ENCODE measurements at regions not wholly inside any gene's neighbourhood (a gene's known extent, or its start where the extent isn't known, plus 50 kb on each side); places are given as distances from the start of the nearest gene placed in this dataset.

- H3K4me3 ChIP-seq (replicated peaks; ENCODE audit: low read depth, low read length): no peak overlapping the region
- TF ChIP-seq CTCF (IDR thresholded peaks at IDR 0.05; ENCODE audit: low read depth, low read length, missing control alignments): no peak
- no peak for DNase-seq (ENCODE audit: extremely low read depth, low read depth)
These were observed 691.2 kb downstream of the QKI start for GRCh38 chr6:164105705-164106104.

GRCh38 chr6:164104432-164104831, 689.9 kb downstream of the QKI start:
- no peak for DNase-seq (ENCODE audit: extremely low read depth, low read depth)
- TF ChIP-seq CTCF (IDR thresholded peaks at IDR 0.05; ENCODE audit: low read depth, low read length, missing control alignments): no peak
- no peak overlapping the region for H3K4me3 ChIP-seq (replicated peaks; ENCODE audit: low read depth, low read length)

GRCh38 chr6:164102693-164103092, 688.2 kb downstream of the QKI start:
- DNase-seq (ENCODE audit: extremely low read depth, low read depth): no peak
- H3K4me3 ChIP-seq (replicated peaks; ENCODE audit: low read depth, low read length): no peak overlapping the region
- TF ChIP-seq CTCF (IDR thresholded peaks at IDR 0.05; ENCODE audit: low read depth, low read length, missing control alignments): no peak

- no peak for TF ChIP-seq CTCF (IDR thresholded peaks at IDR 0.05; ENCODE audit: low read depth, low read length, missing control alignments)
- no peak overlapping the region for H3K4me3 ChIP-seq (replicated peaks; ENCODE audit: low read depth, low read length)
- no peak for DNase-seq (ENCODE audit: extremely low read depth, low read depth)
These were observed 687.3 kb downstream of the QKI start for GRCh38 chr6:164101859-164102258.

GRCh38 chr6:164099269-164099865, 684.8 kb downstream of the QKI start:
- TF ChIP-seq CTCF (IDR thresholded peaks at IDR 0.05; ENCODE audit: low read depth, low read length, missing control alignments): no peak
- no peak overlapping the region for H3K4me3 ChIP-seq (replicated peaks; ENCODE audit: low read depth, low read length)
- no peak for DNase-seq (ENCODE audit: extremely low read depth, low read depth)

GRCh38 chr6:164098857-164099267, 684.3 kb downstream of the QKI start:
- no peak for TF ChIP-seq CTCF (IDR thresholded peaks at IDR 0.05; ENCODE audit: low read depth, low read length, missing control alignments)
- no peak overlapping the region for H3K4me3 ChIP-seq (replicated peaks; ENCODE audit: low read depth, low read length)
- no peak for DNase-seq (ENCODE audit: extremely low read depth, low read depth)

Data from HFF-Myc (cell line).